ENCODE measurements at regions not wholly inside any gene's neighbourhood (a gene's known extent, or its start where the extent isn't known, plus 50 kb on each side); places are given as distances from the start of the nearest gene placed in this dataset.

- no peak overlapping the region for H3K27ac Mint-ChIP-seq
- ATAC-seq (replicated peaks in 1 of 4) = no peak
Observed at GRCh38 chr4:128410037-128410436, 122.4 kb upstream of the PGRMC2 start.

GRCh38 chr4:128403586-128403985 is 116.0 kb upstream of the PGRMC2 start:
- CTCF ChIA-PET = no interaction called here
- Mint-ChIP-seq H3K27me3 (no peaks in the 10 kb centered on the region), H3K4me3 (no peak overlapping the region), H3K4me1 (no peaks in the 10 kb centered on the region), H3K9me3 (peaks cover 0 to 12% (median 6%) of the 10 kb centered on the region in 3 donors), H3K27ac (no peak overlapping the region), H3K36me3 (peaks cover 30% of the 10 kb centered on the region)
- Histone ChIP-seq H3K27ac (ENCODE audit: low read length) (no peak overlapping the region), H3K9me3 (no peaks in the 10 kb centered on the region), H3K4me1 (ENCODE audit: control insufficient read depth in 1 of 2, extremely low read depth in 1 of 2, insufficient read depth in 2 of 2, low read length in 2 of 2) (no peaks in the 10 kb centered on the region), H3K27me3 (replicated peaks in 1 of 2; ENCODE audit: control insufficient read depth in 2 of 2, extremely low read depth in 1 of 2, insufficient read depth in 2 of 2, low read length in 1 of 2) (no peaks in the 10 kb centered on the region), H3K4me3 (ENCODE audit: control insufficient read depth in 1 of 2, extremely low read depth in 1 of 2, low read length in 1 of 2) (no peak overlapping the region), H3K36me3 (ENCODE audit: control insufficient read depth in 2 of 2, extremely low read depth in 1 of 2, insufficient read depth in 1 of 2, low read length in 1 of 2) (no peaks in the 10 kb centered on the region)
- ATAC-seq (replicated peaks in 1 of 4) (no peak), DNase-seq (no peak)
- POLR2A ChIA-PET = no interaction called here
- WGBS (ENCODE audit: insufficient coverage) = 100% methylated on average over 1 of the region's 2 CpGs

More at GRCh38 chr4:128410037-128410436, 122.4 kb upstream of the PGRMC2 start:
- Histone ChIP-seq H3K9me3 (no peaks in the 10 kb centered on the region), H3K36me3 (ENCODE audit: control insufficient read depth in 2 of 2, extremely low read depth in 1 of 2, insufficient read depth in 1 of 2, low read length in 1 of 2) (no peaks in the 10 kb centered on the region), H3K4me3 (ENCODE audit: control insufficient read depth in 1 of 2, extremely low read depth in 1 of 2, low read length in 1 of 2) (no peak overlapping the region), H3K4me1 (ENCODE audit: control insufficient read depth in 1 of 2, extremely low read depth in 1 of 2, insufficient read depth in 2 of 2, low read length in 2 of 2) (no peaks in the 10 kb centered on the region), H3K27ac (ENCODE audit: low read length) (no peak overlapping the region), H3K27me3 (replicated peaks in 1 of 2; ENCODE audit: control insufficient read depth in 2 of 2, extremely low read depth in 1 of 2, insufficient read depth in 2 of 2, low read length in 1 of 2) (no peaks in the 10 kb centered on the region)
- peaks cover 0 to 2% (median 0%) of the 10 kb centered on the region in 3 donors for H3K4me1 Mint-ChIP-seq
- WGBS (ENCODE audit: insufficient coverage) = 87% methylated on average over 5 of the region's 5 CpGs
- no peaks in the 10 kb centered on the region for H3K27me3 Mint-ChIP-seq
- ChIA-PET CTCF (no interaction called here), POLR2A (no interaction called here)
- DNase-seq = no peak
- peaks cover 9% of the 10 kb centered on the region for H3K36me3 Mint-ChIP-seq
- peaks cover 0 to 10% (median 6%) of the 10 kb centered on the region in 3 donors for H3K9me3 Mint-ChIP-seq
- no peak overlapping the region for H3K4me3 Mint-ChIP-seq

- ATAC-seq (replicated peaks in 1 of 4) (no peak), DNase-seq (no peak)
- Histone ChIP-seq H3K27me3 (replicated peaks in 1 of 2; ENCODE audit: control insufficient read depth in 2 of 2, extremely low read depth in 1 of 2, insufficient read depth in 2 of 2, low read length in 1 of 2) (no peaks in the 10 kb centered on the region), H3K9me3 (no peaks in the 10 kb centered on the region), H3K4me3 (ENCODE audit: control insufficient read depth in 1 of 2, extremely low read depth in 1 of 2, low read length in 1 of 2) (no peak overlapping the region), H3K36me3 (ENCODE audit: control insufficient read depth in 2 of 2, extremely low read depth in 1 of 2, insufficient read depth in 1 of 2, low read length in 1 of 2) (no peaks in the 10 kb centered on the region), H3K4me1 (ENCODE audit: control insufficient read depth in 1 of 2, extremely low read depth in 1 of 2, insufficient read depth in 2 of 2, low read length in 2 of 2) (no peaks in the 10 kb centered on the region), H3K27ac (ENCODE audit: low read length) (no peak overlapping the region)
- Mint-ChIP-seq H3K27me3 (no peaks in the 10 kb centered on the region), H3K27ac (no peak overlapping the region), H3K4me1 (no peaks in the 10 kb centered on the region), H3K36me3 (peaks cover under 1% of the 10 kb centered on the region), H3K9me3 (peaks cover 0 to 4% (median 3%) of the 10 kb centered on the region in 3 donors), H3K4me3 (no peak overlapping the region)
- no CpG with 5 or more reads among the region's 4 CpGs for WGBS (ENCODE audit: insufficient coverage)
- ChIA-PET POLR2A (no interaction called here), CTCF (no interaction called here)
Observed at GRCh38 chr4:128394778-128395177, 107.2 kb upstream of the PGRMC2 start.

GRCh38 chr4:128393101-128393704 is 105.6 kb upstream of the PGRMC2 start:
- H3K27ac ChIP-seq (ENCODE audit: low read length) = no peak overlapping the region
- H3K36me3 ChIP-seq (ENCODE audit: control insufficient read depth in 2 of 2, extremely low read depth in 1 of 2, insufficient read depth in 1 of 2, low read length in 1 of 2) = no peaks in the 10 kb centered on the region
- no peaks in the 10 kb centered on the region for H3K27me3 Mint-ChIP-seq
- WGBS (ENCODE audit: insufficient coverage) = 86% methylated on average over 1 of the region's 6 CpGs
- no peak overlapping the region for H3K4me3 Mint-ChIP-seq
- DNase-seq (no peak), ATAC-seq (replicated peaks in 1 of 4) (no peak)
- H3K4me3 ChIP-seq (ENCODE audit: control insufficient read depth in 1 of 2, extremely low read depth in 1 of 2, low read length in 1 of 2) = no peak overlapping the region
- H3K9me3 Mint-ChIP-seq = peaks cover 0 to 4% (median 3%) of the 10 kb centered on the region in 3 donors
- ChIA-PET POLR2A (no interaction called here), CTCF (no interaction called here)
- H3K27ac Mint-ChIP-seq = no peak overlapping the region
- H3K4me1 Mint-ChIP-seq = no peaks in the 10 kb centered on the region
- H3K27me3 ChIP-seq (replicated peaks in 1 of 2; ENCODE audit: control insufficient read depth in 2 of 2, extremely low read depth in 1 of 2, insufficient read depth in 2 of 2, low read length in 1 of 2) = no peaks in the 10 kb centered on the region
- H3K4me1 ChIP-seq (ENCODE audit: control insufficient read depth in 1 of 2, extremely low read depth in 1 of 2, insufficient read depth in 2 of 2, low read length in 2 of 2) = no peaks in the 10 kb centered on the region
- H3K9me3 ChIP-seq = no peaks in the 10 kb centered on the region
- H3K36me3 Mint-ChIP-seq = no peaks in the 10 kb centered on the region

- ATAC-seq (replicated peaks in 1 of 4) = no peak
- no peaks in the 10 kb centered on the region for H3K27me3 Mint-ChIP-seq
- no peak overlapping the region for H3K27ac Mint-ChIP-seq
- H3K27ac ChIP-seq (ENCODE audit: low read length) = no peak overlapping the region
- no peaks in the 10 kb centered on the region for H3K36me3 ChIP-seq (ENCODE audit: control insufficient read depth in 2 of 2, extremely low read depth in 1 of 2, insufficient read depth in 1 of 2, low read length in 1 of 2)
- no peaks in the 10 kb centered on the region for H3K27me3 ChIP-seq (replicated peaks in 1 of 2; ENCODE audit: control insufficient read depth in 2 of 2, extremely low read depth in 1 of 2, insufficient read depth in 2 of 2, low read length in 1 of 2)
- no peaks in the 10 kb centered on the region for H3K9me3 ChIP-seq
- 70% methylated on average over 3 of the region's 5 CpGs for WGBS (ENCODE audit: insufficient coverage)
- no peak overlapping the region for H3K4me3 ChIP-seq (ENCODE audit: control insufficient read depth in 1 of 2, extremely low read depth in 1 of 2, low read length in 1 of 2)
- H3K4me1 Mint-ChIP-seq = no peaks in the 10 kb centered on the region
- DNase-seq = no peak
- POLR2A ChIA-PET = no interaction called here
- no peaks in the 10 kb centered on the region for H3K36me3 Mint-ChIP-seq
- CTCF ChIA-PET = interaction anchor here in 1 of 2 donors (0.7 kb wide), 1 partner anchor 12 kb away, joined by 3 read pairs; no protein-coding TSS in a partner anchor
- no peaks in the 10 kb centered on the region for H3K4me1 ChIP-seq (ENCODE audit: control insufficient read depth in 1 of 2, extremely low read depth in 1 of 2, insufficient read depth in 2 of 2, low read length in 2 of 2)
- no peaks in the 10 kb centered on the region for H3K9me3 Mint-ChIP-seq
- H3K4me3 Mint-ChIP-seq = no peak overlapping the region
Observed at GRCh38 chr4:128390475-128390996, 102.9 kb upstream of the PGRMC2 start.

- Histone ChIP-seq H3K4me1 (ENCODE audit: control insufficient read depth in 1 of 2, extremely low read depth in 1 of 2, insufficient read depth in 2 of 2, low read length in 2 of 2) (no peaks in the 10 kb centered on the region), H3K4me3 (ENCODE audit: control insufficient read depth in 1 of 2, extremely low read depth in 1 of 2, low read length in 1 of 2) (no peak overlapping the region), H3K27me3 (replicated peaks in 1 of 2; ENCODE audit: control insufficient read depth in 2 of 2, extremely low read depth in 1 of 2, insufficient read depth in 2 of 2, low read length in 1 of 2) (no peaks in the 10 kb centered on the region), H3K27ac (ENCODE audit: low read length) (no peak overlapping the region), H3K9me3 (no peaks in the 10 kb centered on the region), H3K36me3 (ENCODE audit: control insufficient read depth in 2 of 2, extremely low read depth in 1 of 2, insufficient read depth in 1 of 2, low read length in 1 of 2) (no peaks in the 10 kb centered on the region)
- ChIA-PET POLR2A (no interaction called here), CTCF (no interaction called here)
- ATAC-seq (replicated peaks in 1 of 4) (no peak), DNase-seq (no peak)
- no peaks in the 10 kb centered on the region for H3K36me3 Mint-ChIP-seq
- WGBS (ENCODE audit: insufficient coverage) = 91% methylated on average over 1 of the region's 2 CpGs
- H3K4me3 Mint-ChIP-seq = no peak overlapping the region
- no peaks in the 10 kb centered on the region for H3K4me1 Mint-ChIP-seq
- H3K27ac Mint-ChIP-seq = no peak overlapping the region
- H3K9me3 Mint-ChIP-seq = no peaks in the 10 kb centered on the region
- H3K27me3 Mint-ChIP-seq = no peaks in the 10 kb centered on the region
Observed at GRCh38 chr4:128388796-128389195, 101.2 kb upstream of the PGRMC2 start.

GRCh38 chr4:128388352-128388630 is 100.7 kb upstream of the PGRMC2 start:
- DNase-seq (no peak), ATAC-seq (replicated peaks in 1 of 4) (no peak)
- Mint-ChIP-seq H3K27ac (no peak overlapping the region), H3K27me3 (no peaks in the 10 kb centered on the region), H3K36me3 (no peaks in the 10 kb centered on the region), H3K9me3 (no peaks in the 10 kb centered on the region), H3K4me3 (no peak overlapping the region), H3K4me1 (no peaks in the 10 kb centered on the region)
- H3K4me3 ChIP-seq (ENCODE audit: control insufficient read depth in 1 of 2, extremely low read depth in 1 of 2, low read length in 1 of 2) = no peak overlapping the region
- no peaks in the 10 kb centered on the region for H3K36me3 ChIP-seq (ENCODE audit: control insufficient read depth in 2 of 2, extremely low read depth in 1 of 2, insufficient read depth in 1 of 2, low read length in 1 of 2)
- H3K9me3 ChIP-seq = no peaks in the 10 kb centered on the region
- CTCF ChIA-PET = no interaction called here
- H3K27me3 ChIP-seq (replicated peaks in 1 of 2; ENCODE audit: control insufficient read depth in 2 of 2, extremely low read depth in 1 of 2, insufficient read depth in 2 of 2, low read length in 1 of 2) = no peaks in the 10 kb centered on the region
- H3K27ac ChIP-seq (ENCODE audit: low read length) = no peak overlapping the region
- 73% methylated on average over 3 of the region's 3 CpGs for WGBS (ENCODE audit: insufficient coverage)
- H3K4me1 ChIP-seq (ENCODE audit: control insufficient read depth in 1 of 2, extremely low read depth in 1 of 2, insufficient read depth in 2 of 2, low read length in 2 of 2) = no peaks in the 10 kb centered on the region
- POLR2A ChIA-PET = no interaction called here

All from T-cell (primary cell).